ENCODE measurements at regions not wholly inside any gene's neighbourhood (a gene's known extent, or its start where the extent isn't known, plus 50 kb on each side); places are given as distances from the start of the nearest gene placed in this dataset.

GRCh38 chr4:64967286-64967685 is 558.0 kb upstream of the TECRL start:
- Histone ChIP-seq H3K4me3 (replicated peaks; ENCODE audit: insufficient read depth, low read length) (no peak overlapping the region), H3K27ac (replicated peaks) (no peak overlapping the region), H3K27me3 (ENCODE audit: insufficient read depth, poor library complexity, severe bottlenecking) (no peaks in the 10 kb centered on the region)
- no peak for TF ChIP-seq SPI1 (IDR thresholded peaks at IDR 0.05; ENCODE audit: borderline replicate concordance, low read depth)
- no peak for TF ChIP-seq REST (IDR thresholded peaks at IDR 0.05; ENCODE audit: insufficient replicate concordance, low read depth)
- no peak for TF ChIP-seq POLR2AphosphoS5 (IDR thresholded peaks at IDR 0.05; ENCODE audit: low read depth)
- TF ChIP-seq GABPA (IDR thresholded peaks at IDR 0.05; ENCODE audit: low read depth), result no peak
- TF ChIP-seq CTCF (IDR thresholded peaks at IDR 0.05; ENCODE audit: insufficient read depth, low read length), result no peak
- no peak for DNase-seq (ENCODE audit: low read depth in 1 of 2, low spot score in 1 of 2)

GRCh38 chr4:64960516-64960915 is 551.3 kb upstream of the TECRL start:
- Histone ChIP-seq H3K4me3 (replicated peaks; ENCODE audit: insufficient read depth, low read length) (no peak overlapping the region), H3K27me3 (ENCODE audit: insufficient read depth, poor library complexity, severe bottlenecking) (no peaks in the 10 kb centered on the region), H3K27ac (replicated peaks) (no peak overlapping the region)
- no peak for TF ChIP-seq POLR2AphosphoS5 (IDR thresholded peaks at IDR 0.05; ENCODE audit: low read depth)
- no peak for TF ChIP-seq REST (IDR thresholded peaks at IDR 0.05; ENCODE audit: insufficient replicate concordance, low read depth)
- no peak for TF ChIP-seq GABPA (IDR thresholded peaks at IDR 0.05; ENCODE audit: low read depth)
- TF ChIP-seq SPI1 (IDR thresholded peaks at IDR 0.05; ENCODE audit: borderline replicate concordance, low read depth), result no peak
- TF ChIP-seq CTCF (IDR thresholded peaks at IDR 0.05; ENCODE audit: insufficient read depth, low read length), result no peak
- no peak for DNase-seq (ENCODE audit: low read depth in 1 of 2, low spot score in 1 of 2)

- DNase-seq (ENCODE audit: low read depth in 1 of 2, low spot score in 1 of 2), result no peak
- no peak for TF ChIP-seq CTCF (IDR thresholded peaks at IDR 0.05; ENCODE audit: insufficient read depth, low read length)
- TF ChIP-seq SPI1 (IDR thresholded peaks at IDR 0.05; ENCODE audit: borderline replicate concordance, low read depth), result no peak
- TF ChIP-seq REST (IDR thresholded peaks at IDR 0.05; ENCODE audit: insufficient replicate concordance, low read depth), result no peak
- TF ChIP-seq GABPA (IDR thresholded peaks at IDR 0.05; ENCODE audit: low read depth), result no peak
- no peak for TF ChIP-seq POLR2AphosphoS5 (IDR thresholded peaks at IDR 0.05; ENCODE audit: low read depth)
- H3K27ac ChIP-seq (replicated peaks), result no peak overlapping the region
- no peak overlapping the region for H3K4me3 ChIP-seq (replicated peaks; ENCODE audit: insufficient read depth, low read length)
- no peaks in the 10 kb centered on the region for H3K27me3 ChIP-seq (ENCODE audit: insufficient read depth, poor library complexity, severe bottlenecking)
These were observed 531.4 kb upstream of the TECRL start for GRCh38 chr4:64940698-64941097.
